HTR-8/SVneo (cell line): ENCODE measurements at regions not wholly inside any gene's neighbourhood (a gene's known extent, or its start where the extent isn't known, plus 50 kb on each side); places are given as distances from the start of the nearest gene placed in this dataset.

Source experiments
- DNase-seq: peaks from one replicate; pipeline ENCODE4 v3.0.0; 2011; ENCODE audit warnings: low spot score, mixed read lengths; ENCODE audit not compliant: insufficient read length
- FAIRE-seq: peaks from 2 replicates; lab custom pipeline; 2011; peaks lifted over from hg19 to GRCh38; lab: Jason Lieb, UNC

DNA sequence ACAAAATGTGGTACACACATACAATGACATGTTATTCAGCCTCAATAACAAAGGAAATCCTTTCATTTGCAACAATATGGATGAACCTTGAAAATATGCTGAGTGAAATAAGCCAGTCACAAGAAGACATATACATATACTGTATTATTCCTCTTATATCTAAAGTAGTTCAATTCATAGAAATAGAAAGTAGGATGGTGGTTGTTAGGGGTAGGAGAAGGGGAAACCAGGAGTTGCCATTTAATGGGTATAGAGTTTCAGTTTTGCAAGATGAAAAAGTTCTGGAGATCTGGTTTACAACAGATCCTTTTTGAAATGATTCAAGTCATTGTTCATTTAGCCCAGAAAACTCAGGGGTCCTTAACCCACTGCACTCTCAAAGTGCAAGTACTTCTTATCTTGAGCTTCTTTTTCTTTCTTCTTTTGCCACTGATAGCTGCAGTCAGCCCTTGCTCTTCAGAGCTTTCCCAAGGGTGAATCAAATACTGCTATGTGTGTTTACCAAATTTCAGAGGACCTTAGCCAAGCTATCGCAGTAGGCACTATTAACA, 208.0 kb upstream of the EOMES start:
- no peak for FAIRE-seq
- no peak for DNase-seq

GRCh38 chr3:27935492-27935891, 213.4 kb upstream of the EOMES start:
- DNase-seq: no peak
- no peak for FAIRE-seq

DNA sequence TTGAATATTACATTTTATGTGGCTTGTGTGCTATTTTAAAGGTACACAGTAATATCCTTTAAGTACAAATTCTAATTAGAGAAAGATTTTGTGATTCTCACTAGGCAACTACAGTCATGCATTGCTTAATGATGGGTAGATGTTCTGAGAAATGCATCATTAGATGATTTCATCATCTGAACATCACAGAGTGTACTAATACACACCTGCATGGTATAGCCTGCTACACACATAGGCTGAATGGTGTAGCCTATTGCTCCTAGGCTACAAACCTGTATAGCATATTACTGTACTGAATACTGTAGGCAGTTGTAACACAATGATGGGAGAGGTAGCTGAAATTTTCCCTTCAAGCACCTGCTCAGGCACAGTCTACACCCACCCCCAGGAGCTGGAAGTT, 217.4 kb upstream of the EOMES start:
- DNase-seq: no peak
- no peak for FAIRE-seq

DNA sequence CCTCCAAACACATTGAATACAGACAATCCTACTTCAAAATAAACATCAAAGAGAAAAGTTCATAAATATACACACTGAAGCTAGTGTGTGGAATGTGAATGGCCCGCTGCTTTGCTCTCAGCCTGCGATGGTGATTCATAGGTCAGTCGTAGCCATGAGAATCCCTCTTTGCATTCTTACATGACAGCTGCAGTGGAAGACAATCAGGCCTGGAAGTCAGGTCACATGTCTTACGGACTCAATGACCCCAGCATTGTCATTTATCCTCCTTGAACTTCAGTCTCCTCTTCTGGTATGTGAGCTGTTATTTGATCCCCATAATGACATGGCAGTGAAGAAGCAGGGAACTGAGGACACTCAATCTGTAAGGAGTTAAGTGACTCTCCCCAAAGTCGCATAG, 217.8 kb upstream of the EOMES start:
- FAIRE-seq: no peak
- no peak for DNase-seq

GRCh38 chr3:27943106-27943505, 221.0 kb upstream of the EOMES start:
- no peak for DNase-seq
- FAIRE-seq: no peak

- no peak for FAIRE-seq
- DNase-seq: no peak
Measured at GRCh38 chr3:27945229-27945628, 223.1 kb upstream of the EOMES start.

- FAIRE-seq: no peak
- no peak for DNase-seq
Measured at GRCh38 chr3:27960133-27960532, 238.0 kb upstream of the EOMES start.

DNA sequence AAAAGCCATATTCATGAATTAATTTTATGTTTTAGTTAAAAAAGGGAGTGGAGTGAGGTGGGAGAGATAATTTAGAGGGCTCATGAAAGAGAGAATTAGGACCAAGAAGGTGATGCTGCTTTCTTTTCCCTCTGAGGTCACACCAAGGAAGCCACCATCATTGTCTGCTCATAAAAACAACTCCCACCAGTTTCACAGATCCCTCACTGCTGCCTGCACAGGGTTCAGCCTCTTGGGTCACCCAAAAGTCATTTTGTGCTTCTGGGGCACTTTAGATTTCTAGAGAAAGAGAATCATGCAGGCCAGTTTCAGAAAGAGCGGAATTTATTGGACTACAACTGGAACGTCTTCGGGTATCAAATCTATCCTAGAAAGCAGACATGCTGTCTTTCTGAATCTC, 241.4 kb upstream of the EOMES start:
- no peak for DNase-seq
- no peak for FAIRE-seq

GRCh38 chr3:27971600-27971999, 249.5 kb upstream of the EOMES start:
- FAIRE-seq (no peak), DNase-seq (no peak)

DNA sequence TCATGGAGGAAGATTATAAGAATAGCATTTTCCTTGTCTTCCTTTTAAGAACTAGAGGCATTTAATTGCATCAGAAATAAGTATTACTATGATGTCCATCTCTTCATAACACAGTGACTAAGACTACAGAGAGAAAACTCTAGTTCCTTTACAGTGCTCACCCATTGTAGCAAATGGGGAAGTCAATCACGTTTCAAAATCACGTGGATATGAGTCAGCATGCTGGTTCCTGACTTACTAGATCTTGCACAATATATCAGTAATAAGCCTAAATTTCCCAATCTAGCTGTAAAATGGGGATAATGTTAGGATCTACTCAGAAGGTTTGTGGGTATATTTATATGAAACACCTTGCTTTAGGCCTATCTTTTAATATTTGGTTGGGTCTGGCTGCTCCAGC, 254.8 kb upstream of the EOMES start:
- FAIRE-seq (no peak), DNase-seq (no peak)

DNA sequence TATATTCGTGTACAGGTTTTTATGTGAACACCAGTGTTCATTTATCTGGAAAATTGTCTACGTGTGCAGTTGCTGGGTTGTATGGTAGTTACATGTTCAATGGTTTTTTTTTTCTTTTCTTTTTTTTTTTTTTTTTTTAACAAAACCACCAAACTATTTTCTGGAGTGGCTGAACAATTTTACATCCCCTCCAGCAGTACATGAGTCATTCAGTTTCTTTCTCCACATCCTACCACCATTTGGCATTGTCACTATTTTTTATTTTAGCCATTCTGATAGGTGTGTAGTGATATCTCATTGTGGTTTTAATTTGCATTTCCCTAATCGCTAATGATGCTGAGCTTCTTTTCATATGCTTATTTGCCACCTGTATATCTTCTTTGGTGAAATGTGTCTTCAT, 256.3 kb upstream of the EOMES start:
- DNase-seq (no peak), FAIRE-seq (no peak)

DNA sequence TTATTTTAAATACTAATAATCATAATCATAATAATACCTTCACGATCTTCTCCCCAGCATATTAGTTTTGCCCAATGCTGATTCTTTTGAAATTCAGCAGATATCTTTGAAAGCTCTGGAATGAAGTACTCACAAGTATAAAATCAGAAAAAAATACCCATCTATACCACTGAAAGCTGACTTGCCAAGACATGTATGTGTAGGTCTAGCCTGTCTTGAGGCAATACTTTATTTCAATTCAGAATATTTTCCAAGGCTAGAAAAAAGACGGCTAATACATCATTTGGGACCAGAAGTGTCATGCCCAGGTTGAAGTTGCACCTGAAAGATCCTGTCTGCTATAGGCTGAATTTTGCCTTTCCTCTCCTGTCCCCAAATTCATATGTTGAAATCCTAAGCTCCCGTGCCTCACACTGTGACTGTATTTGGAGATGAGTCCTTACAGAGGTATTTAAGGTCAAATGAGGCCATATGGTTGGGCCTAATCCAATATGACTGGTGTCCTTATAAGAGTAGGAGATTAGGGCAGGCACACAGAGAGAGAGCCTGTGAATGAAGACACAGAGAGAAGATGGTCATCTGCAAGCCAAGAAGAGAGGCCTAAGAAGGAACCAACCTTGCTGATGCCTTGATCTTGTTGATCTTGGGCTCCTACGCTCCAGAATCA, 255.9 kb upstream of the CMC1 start:
- no peak for FAIRE-seq
- DNase-seq: no peak

- no peak for DNase-seq
- FAIRE-seq: no peak
Measured at GRCh38 chr3:27986234-27986879, 255.1 kb upstream of the CMC1 start.

DNA sequence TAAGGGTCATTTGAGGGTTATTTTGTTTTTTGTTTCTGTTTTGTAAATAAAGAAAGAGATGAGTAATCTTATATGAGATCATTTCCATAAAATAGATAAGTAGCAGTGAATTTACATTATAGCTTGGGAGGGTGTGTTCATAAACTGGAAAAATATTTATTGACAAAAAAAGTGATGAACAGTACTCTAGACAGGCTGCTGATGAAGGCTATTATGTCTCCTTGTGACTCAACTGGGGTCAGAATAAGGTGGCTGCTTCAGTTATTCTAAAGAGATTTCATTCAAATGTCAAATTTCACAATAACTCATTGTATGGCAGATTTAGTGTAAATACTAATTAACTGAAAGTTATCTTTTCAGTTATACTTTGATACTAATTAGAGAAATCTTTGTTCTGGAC, 251.1 kb upstream of the CMC1 start:
- DNase-seq (no peak), FAIRE-seq (no peak)

DNA sequence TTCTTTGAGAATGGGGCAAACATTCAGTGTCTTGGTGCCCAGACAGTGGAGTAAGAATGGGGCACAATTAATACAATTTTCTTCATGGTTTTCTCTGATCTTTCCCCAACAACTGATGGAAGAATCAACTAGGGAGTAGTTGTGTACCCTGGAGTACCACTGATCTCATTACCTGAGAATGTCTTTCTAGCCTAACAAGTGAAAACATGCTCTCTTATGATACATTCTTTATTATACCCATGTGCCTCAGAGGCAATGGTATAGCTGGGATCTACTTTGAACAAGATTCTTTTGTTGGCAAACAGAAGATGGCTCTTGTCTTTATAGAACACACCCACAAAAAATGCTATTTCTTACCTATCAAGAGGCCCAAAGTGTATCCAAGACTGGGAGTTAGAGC, 250.6 kb upstream of the CMC1 start:
- no peak for FAIRE-seq
- DNase-seq: no peak

- FAIRE-seq: no peak
Measured at GRCh38 chr3:27993051-27993450, 248.4 kb upstream of the CMC1 start.

GRCh38 chr3:28000608-28001007, 240.8 kb upstream of the CMC1 start:
- DNase-seq: no peak
- FAIRE-seq: no peak

More at GRCh38 chr3:27993051-27993450, 248.4 kb upstream of the CMC1 start:
- no peak for DNase-seq

- no peak for DNase-seq
- no peak for FAIRE-seq
Measured at GRCh38 chr3:28008235-28008634, 233.2 kb upstream of the CMC1 start.

DNA sequence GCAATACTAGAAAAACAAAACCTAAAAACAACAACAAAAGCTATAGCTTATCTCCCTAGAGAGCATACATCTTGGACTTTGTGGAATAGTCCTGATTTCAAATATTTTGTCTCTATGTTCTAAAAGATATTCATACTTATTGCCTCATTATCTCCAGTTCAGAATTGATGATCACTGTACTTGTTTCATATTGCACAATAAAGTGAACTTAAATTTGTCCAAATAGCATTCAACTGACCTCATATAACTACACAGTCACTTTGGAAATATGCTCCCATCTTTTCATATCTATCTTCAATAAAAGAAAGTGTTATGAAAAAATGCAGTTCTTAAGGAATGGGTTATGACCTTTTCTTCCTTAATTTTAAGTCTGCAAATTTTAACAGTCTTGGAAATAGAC, 228.6 kb upstream of the CMC1 start:
- DNase-seq: no peak
- no peak for FAIRE-seq

DNA sequence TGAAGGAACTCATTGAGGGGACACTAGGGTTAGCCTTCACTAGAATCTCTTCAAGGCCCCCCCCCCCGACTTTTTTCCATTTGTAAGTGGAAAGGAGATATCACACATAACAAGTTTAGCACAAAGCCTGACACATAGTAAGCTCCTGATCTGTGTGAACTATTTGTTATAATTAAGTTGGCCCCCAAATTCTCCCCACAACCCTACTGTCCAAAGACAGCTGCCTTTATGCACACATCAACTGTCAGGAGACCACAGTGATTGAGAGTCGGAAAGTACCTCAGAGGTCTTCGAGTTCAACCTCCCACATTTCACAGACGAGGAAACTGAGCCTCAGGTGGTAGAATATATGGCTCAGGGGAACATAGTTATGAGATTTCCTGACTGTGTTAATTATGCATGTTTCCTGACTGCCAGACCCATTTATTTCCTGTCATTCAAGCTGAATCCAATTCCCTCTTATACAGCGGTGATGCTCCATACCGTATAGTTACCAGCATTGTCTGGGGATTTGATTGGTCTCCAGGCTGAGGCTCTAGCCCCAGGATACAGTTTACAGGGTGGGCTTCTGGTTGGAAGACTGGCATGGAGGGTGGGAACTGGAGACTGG, 227.4 kb upstream of the CMC1 start:
- DNase-seq: no peak

DNA sequence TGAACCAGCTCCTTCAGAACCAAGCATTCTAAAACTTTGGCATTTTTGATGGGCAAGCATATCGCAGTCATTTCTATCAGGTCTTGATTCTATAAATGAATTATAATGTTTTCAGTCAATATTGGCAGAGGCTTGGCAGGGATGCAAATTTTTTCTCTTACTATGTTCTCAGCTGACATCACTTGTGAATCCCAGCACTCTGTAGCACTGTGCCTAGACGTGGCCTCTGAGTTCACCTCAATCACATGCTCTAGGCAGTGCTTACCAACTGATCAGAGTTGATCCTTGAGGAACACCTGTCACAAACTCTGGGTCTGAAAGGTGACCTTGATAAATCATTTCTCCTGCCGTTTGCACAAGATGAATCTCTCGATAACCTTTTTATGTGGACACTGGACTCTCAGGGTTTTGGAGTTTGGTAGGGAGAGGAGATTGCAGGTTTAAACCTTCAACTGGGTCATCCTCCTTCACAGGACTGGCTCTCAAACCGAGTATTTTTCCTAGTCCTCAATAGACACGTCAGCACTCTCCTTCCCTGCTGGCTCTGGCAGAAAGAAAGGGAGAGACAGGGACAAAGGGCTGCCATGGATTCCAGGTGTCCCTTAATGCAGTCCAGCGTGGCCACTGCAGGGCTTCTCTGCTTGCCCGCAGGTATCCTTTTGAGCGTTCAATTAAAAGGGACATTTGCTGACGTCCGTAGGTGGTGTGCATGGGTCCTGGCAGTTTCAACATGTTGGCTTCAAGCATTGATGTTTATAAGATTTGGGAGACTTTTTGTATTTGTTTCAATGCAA, 222.3 kb upstream of the CMC1 start:
- DNase-seq (no peak), FAIRE-seq (no peak)

More for the DNA sequence above, 227.4 kb upstream of the CMC1 start:
- FAIRE-seq: no peak
